ENCODE measurements at regions not wholly inside any gene's neighbourhood (a gene's known extent, or its start where the extent isn't known, plus 50 kb on each side); places are given as distances from the start of the nearest gene placed in this dataset.

GRCh38 chr11:128407962-128408361 is 179.4 kb downstream of the ETS1 start:
- no peak for TF ChIP-seq MXI1 (IDR thresholded peaks at IDR 0.05; ENCODE audit: low read depth, low read length)
- TF ChIP-seq JUND (IDR thresholded peaks at IDR 0.05) = peak; percentile 87
- TF ChIP-seq FOXJ3 (CRISPR knock-in tag; IDR thresholded peaks at IDR 0.05) = no peak

Data from SK-N-SH (cell line).